ENCODE measurements at regions not wholly inside any gene's neighbourhood (a gene's known extent, or its start where the extent isn't known, plus 50 kb on each side); places are given as distances from the start of the nearest gene placed in this dataset.

GRCh38 chr13:78305171-78305570 is 298.2 kb downstream of the POU4F1 start:
- Histone ChIP-seq H3K27me3 (ENCODE audit: control insufficient read depth in 2 of 2, insufficient read depth in 2 of 2, low read length in 2 of 2) (peaks cover 8 to 9% of the 10 kb centered on the region in 2 experiments), H3K9me1 (replicated peaks; ENCODE audit: control insufficient read depth, extremely low read depth, insufficient read depth, low read length) (no peaks in the 10 kb centered on the region), H3K79me2 (ENCODE audit: control insufficient read depth, insufficient read depth, low read length) (no peaks in the 10 kb centered on the region), H3K27ac (ENCODE audit: insufficient read depth, low read depth, low read length) (no peak overlapping the region), H4K20me1 (replicated peaks; ENCODE audit: control insufficient read depth, extremely low read depth, insufficient read depth, low read length) (no peaks in the 10 kb centered on the region), H3K4me3 (replicated peaks in 1 of 3; ENCODE audit: insufficient read depth in 1 of 3, low read depth in 1 of 3, low read length in 3 of 3) (no peak overlapping the region), H3K9ac (replicated peaks; ENCODE audit: extremely low read depth, insufficient read depth, low read length) (no peak overlapping the region), H3K36me3 (ENCODE audit: control insufficient read depth in 2 of 2, extremely low read depth in 1 of 2, insufficient read depth in 2 of 2, low read length in 2 of 2) (no peaks in the 10 kb centered on the region), H2AFZ (ENCODE audit: low read depth, low read length) (no peak overlapping the region), H3K4me1 (ENCODE audit: control insufficient read depth, extremely low read depth, insufficient read depth, low read length) (no peaks in the 10 kb centered on the region), H3K9me3 (replicated peaks; ENCODE audit: control insufficient read depth, insufficient read depth, low read length) (no peaks in the 10 kb centered on the region), H3K4me2 (ENCODE audit: insufficient read depth, low read length) (no peak overlapping the region)
- dilution Hi-C loops (cut with MboI; ENCODE audit: extremely low pct_ligation_motif_present, low sequenced_read_pairs) (no loop called here), intact Hi-C loops (cut with micrococcal nuclease) (no loop called here)
- DNase-seq (ENCODE audit: low read depth, low spot score) (no peak), FAIRE-seq (no peak)
- no peak for TF ChIP-seq CTCF (IDR thresholded peaks at IDR 0.05; ENCODE audit: extremely low read depth in 1 of 2, insufficient read depth in 1 of 2, low read depth in 1 of 2, low read length in 2 of 2)
- no peak for TF ChIP-seq EZH2 (IDR thresholded peaks at IDR 0.05; ENCODE audit: borderline replicate concordance, low read depth, low read length, severe bottlenecking)
- no peak for TF ChIP-seq MAX (IDR thresholded peaks at IDR 0.05; ENCODE audit: insufficient read depth, insufficient read length)
- TF ChIP-seq FOS (IDR thresholded peaks at IDR 0.05; ENCODE audit: borderline replicate concordance, insufficient read depth, low read length) = no peak
- TF ChIP-seq POLR2AphosphoS5 (IDR thresholded peaks at IDR 0.05; ENCODE audit: insufficient read depth, low read depth, low read length) = no peak
- no peak for TF ChIP-seq MYC (IDR thresholded peaks at IDR 0.05; ENCODE audit: low read depth, low read length)
- no peak for TF ChIP-seq POLR2A (IDR thresholded peaks at IDR 0.05; ENCODE audit: low read depth, low read length)
- TF ChIP-seq JUN (IDR thresholded peaks at IDR 0.05; ENCODE audit: borderline replicate concordance, insufficient read depth, insufficient read length, low read depth) = no peak
- no peak for TF ChIP-seq GATA2 (IDR thresholded peaks at IDR 0.05; ENCODE audit: insufficient read depth, insufficient read length, low read depth, low read length)
- CTCF ChIA-PET = interaction anchor here (1.5 kb wide), 1 partner anchor 64 kb away, joined by 4 read pairs; no protein-coding TSS in a partner anchor
- POLR2A ChIA-PET = no interaction called here
- BruUV-seq (replicated peaks) = no TSS peak
